ENCODE measurements at regions not wholly inside any gene's neighbourhood (a gene's known extent, or its start where the extent isn't known, plus 50 kb on each side); places are given as distances from the start of the nearest gene placed in this dataset.

DNA sequence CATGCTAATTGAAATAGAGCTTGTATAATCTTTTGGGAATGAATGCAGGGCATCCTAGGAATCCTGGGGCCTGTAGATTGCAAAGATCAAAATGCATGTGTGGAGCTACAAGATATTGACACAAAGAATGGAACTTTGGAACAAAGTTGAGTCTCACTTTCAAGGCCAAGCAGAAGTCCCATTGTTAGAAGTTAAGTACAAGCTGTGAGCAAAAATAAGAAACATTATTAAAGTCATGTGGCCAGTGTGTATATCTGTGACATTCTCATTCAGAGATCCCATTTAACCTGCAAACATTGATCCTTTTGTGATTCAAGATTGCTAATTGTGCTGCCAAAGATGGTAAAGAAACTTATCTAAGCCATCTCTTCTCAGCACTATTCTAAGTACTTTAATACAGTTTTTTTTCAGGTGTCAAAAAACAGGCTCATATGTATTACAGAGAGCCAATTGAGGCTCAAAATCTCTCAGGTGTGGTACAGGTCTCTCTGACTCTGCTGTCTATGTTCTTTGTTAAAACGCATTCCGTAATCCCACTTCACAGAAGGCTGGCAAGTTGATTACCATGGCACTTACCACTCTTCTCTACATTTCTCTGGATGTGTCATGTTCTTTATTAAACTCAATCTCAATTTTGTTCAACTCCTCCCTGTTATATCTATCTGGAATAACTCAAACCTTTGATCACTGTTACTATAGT lies 704.4 kb upstream of the NEGR1 start:
- TF ChIP-seq POLR2A (IDR thresholded peaks at IDR 0.05), result no peak
- TF ChIP-seq, protein P1, sequence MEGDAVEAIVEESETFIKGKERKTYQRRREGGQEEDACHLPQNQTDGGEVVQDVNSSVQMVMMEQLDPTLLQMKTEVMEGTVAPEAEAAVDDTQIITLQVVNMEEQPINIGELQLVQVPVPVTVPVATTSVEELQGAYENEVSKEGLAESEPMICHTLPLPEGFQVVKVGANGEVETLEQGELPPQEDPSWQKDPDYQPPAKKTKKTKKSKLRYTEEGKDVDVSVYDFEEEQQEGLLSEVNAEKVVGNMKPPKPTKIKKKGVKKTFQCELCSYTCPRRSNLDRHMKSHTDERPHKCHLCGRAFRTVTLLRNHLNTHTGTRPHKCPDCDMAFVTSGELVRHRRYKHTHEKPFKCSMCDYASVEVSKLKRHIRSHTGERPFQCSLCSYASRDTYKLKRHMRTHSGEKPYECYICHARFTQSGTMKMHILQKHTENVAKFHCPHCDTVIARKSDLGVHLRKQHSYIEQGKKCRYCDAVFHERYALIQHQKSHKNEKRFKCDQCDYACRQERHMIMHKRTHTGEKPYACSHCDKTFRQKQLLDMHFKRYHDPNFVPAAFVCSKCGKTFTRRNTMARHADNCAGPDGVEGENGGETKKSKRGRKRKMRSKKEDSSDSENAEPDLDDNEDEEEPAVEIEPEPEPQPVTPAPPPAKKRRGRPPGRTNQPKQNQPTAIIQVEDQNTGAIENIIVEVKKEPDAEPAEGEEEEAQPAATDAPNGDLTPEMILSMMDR (IDR thresholded peaks at IDR 0.05), result no peak

All from adrenal gland (tissue), 5 donors.